Stimulated activated CD8-positive, alpha-beta memory T cell treated with anti-CD3 and anti-CD28 coated beads, Interleukin-15, amount 100 ng/mL, for 48 hours (primary cell): ENCODE measurements at regions not wholly inside any gene's neighbourhood (a gene's known extent, or its start where the extent isn't known, plus 50 kb on each side); places are given as distances from the start of the nearest gene placed in this dataset.
"Not testable (repeated sequence)": the region's sequence is repeated elsewhere in the genome, so short reads cannot be mapped to it uniquely, and the experiment has no call there.

ENCODE experiments used
- DNase-seq, 2 donors: peaks; one replicate each; pipeline ENCODE4 v3.0.0-alpha.2; 2020; ENCODE audit warnings: low read depth in 2 of 2

- no peak for DNase-seq
Observed at GRCh38 chr16:63928421-63928820, 1193.4 kb downstream of the CDH11 start.

- DNase-seq = no peak
Observed at GRCh38 chr16:63925221-63925620, 1196.6 kb downstream of the CDH11 start.

GRCh38 chr16:63922560-63922959 is 1199.3 kb downstream of the CDH11 start:
- DNase-seq = no peak

GRCh38 chr16:63921737-63922295 is 1200.0 kb downstream of the CDH11 start:
- no peak for DNase-seq

- DNase-seq = no peak
Observed at GRCh38 chr16:63913290-63913689, 1208.6 kb downstream of the CDH11 start.

GRCh38 chr16:63907251-63907650 is 1214.6 kb downstream of the CDH11 start:
- no peak for DNase-seq

GRCh38 chr16:63904930-63905329 is 1216.9 kb downstream of the CDH11 start:
- DNase-seq = no peak

- no peak for DNase-seq
Observed at GRCh38 chr16:63904182-63904581, 1217.7 kb downstream of the CDH11 start.

- no peak for DNase-seq
Observed at GRCh38 chr16:63896383-63897109, 1225.3 kb downstream of the CDH11 start.

- DNase-seq = no peak
Observed at GRCh38 chr16:63890723-63891122, 1231.1 kb downstream of the CDH11 start.

- no peak for DNase-seq
Observed at GRCh38 chr16:63890081-63890480, 1231.8 kb downstream of the CDH11 start.

GRCh38 chr16:63883091-63883490 is 1238.8 kb downstream of the CDH11 start:
- no peak for DNase-seq

- no peak for DNase-seq
Observed at GRCh38 chr16:63882576-63882975, 1239.3 kb downstream of the CDH11 start.

- DNase-seq = no peak
Observed at GRCh38 chr16:63880948-63881347, 1240.9 kb downstream of the CDH11 start.

- DNase-seq = no peak
Observed at GRCh38 chr16:63877401-63877800, 1244.5 kb downstream of the CDH11 start.

- no peak for DNase-seq
Observed at GRCh38 chr16:63876103-63876502, 1245.8 kb downstream of the CDH11 start.

GRCh38 chr16:63860700-63861099 is 1261.2 kb downstream of the CDH11 start:
- DNase-seq = not testable (repeated sequence)

GRCh38 chr16:63856537-63856936 is 1265.3 kb downstream of the CDH11 start:
- no peak for DNase-seq

- DNase-seq = no peak
Observed at GRCh38 chr16:63850979-63851378, 1270.9 kb downstream of the CDH11 start.

GRCh38 chr16:63841271-63841670 is 1280.6 kb downstream of the CDH11 start:
- no peak for DNase-seq

GRCh38 chr16:63830061-63830460 is 1291.8 kb downstream of the CDH11 start:
- no peak for DNase-seq

GRCh38 chr16:63822818-63823217 is 1299.0 kb downstream of the CDH11 start:
- no peak for DNase-seq

- no peak for DNase-seq
Observed at GRCh38 chr16:63816276-63816675, 1305.6 kb downstream of the CDH11 start.

- DNase-seq = no peak
Observed at GRCh38 chr16:63813862-63814261, 1308.0 kb downstream of the CDH11 start.
